ENCODE measurements at regions not wholly inside any gene's neighbourhood (a gene's known extent, or its start where the extent isn't known, plus 50 kb on each side); places are given as distances from the start of the nearest gene placed in this dataset.

DNA sequence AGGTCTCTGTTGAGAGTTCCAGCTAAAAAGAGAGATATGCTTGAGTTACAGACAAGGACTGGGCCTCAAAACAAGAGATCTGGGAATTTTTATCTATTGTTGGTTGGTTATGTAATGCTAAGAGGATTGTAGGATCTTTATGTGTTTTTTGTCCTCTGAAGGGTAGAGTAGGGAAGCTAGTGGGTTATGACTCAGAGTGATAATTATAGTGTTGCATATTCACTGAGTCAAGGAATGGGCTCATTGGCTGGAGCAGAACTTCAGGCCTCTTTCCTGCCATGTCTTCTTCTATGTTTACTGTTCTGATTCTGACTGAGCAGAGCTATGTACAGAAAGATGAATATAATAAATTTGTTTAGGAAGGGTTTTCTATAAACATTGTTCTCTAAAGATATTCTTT lies 66.1 kb upstream of the NOX3 start:
- no peak for DNase-seq (ENCODE audit: low spot score)

DNA sequence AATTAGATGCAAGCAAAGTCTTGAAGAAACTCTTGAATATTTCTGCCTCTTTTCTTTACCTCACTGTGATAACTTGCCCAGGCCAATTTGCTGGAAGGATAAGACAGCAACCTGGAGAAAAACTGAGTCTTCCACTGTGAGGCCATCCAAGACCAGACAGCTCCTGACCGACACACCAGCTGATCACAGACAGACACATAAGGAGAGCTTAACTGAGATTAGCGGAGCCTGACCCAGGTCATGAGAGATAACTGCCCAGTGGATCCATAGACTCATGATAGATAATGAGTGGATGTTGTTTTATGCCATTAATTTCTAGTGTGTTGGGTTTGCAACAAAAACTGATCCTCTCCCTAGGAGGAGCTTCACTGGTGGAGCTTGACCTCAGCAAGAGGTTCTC lies 64.4 kb upstream of the NOX3 start:
- no peak for DNase-seq (ENCODE audit: low spot score)

DNA sequence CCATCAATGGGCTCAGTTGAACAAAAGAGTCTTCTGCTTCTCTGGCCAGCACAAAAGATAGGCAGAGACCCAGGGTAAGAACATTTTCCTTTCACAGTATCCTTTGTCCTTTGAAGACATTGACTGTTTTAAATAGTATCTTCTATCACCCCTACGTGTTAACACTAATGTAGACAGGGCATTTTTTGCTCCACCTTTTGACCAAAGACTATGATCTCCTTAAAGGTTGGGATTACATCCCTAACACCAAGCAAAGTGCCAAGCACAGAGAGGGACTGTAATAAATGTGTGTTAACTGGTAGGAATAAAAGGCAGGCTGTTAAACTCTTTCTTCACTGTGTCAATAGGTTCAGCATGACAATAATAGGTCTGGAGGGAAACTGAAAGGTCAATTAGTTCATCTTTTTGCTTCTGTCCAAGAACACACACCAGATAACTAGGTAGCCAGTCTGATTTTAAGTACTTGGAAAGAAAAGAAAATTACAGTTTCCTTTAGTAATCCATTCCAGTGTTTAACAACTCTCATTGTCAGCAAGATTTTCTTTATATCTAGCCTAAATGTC lies 63.6 kb upstream of the NOX3 start:
- no peak for DNase-seq (ENCODE audit: low spot score)

DNA sequence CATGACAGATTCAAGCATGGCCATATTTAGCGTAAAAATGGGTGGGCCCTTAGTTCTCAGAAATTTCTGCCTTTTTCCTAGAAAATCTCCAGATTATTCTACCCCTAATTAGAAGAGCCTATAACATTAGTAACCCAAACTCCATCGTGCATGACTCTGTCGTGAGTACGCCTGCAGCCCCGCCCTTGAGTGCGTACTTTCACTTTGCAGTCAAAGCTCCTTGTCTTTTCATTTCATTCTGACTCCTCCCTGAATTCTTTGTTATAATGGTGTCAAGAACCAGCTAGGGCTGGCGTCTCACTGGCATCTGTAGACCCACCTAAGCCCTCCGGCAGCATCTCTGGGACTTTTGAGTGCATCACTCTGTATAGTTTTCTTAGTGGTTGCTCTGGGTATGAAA lies 61.7 kb upstream of the NOX3 start:
- no peak for DNase-seq (ENCODE audit: low spot score)

DNA sequence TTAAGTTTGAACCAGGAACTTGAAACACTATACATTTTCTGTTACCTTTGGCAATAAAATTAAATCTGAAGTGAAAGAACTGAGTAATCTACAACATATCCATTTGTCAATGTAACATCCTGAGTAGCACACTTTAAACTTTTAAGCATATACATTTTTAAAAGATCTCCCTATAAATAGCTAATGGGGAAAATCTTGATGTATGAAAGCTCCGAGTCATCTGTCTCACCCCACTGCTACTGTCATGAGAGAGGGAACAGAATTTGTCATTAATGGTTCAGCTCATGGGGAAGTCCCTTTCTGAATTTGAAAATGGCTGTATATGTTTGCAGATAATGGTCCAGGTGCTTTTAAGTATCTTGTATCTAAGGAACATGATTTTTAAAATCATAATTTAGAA lies 55.2 kb upstream of the NOX3 start:
- DNase-seq (ENCODE audit: low spot score): no peak

DNA sequence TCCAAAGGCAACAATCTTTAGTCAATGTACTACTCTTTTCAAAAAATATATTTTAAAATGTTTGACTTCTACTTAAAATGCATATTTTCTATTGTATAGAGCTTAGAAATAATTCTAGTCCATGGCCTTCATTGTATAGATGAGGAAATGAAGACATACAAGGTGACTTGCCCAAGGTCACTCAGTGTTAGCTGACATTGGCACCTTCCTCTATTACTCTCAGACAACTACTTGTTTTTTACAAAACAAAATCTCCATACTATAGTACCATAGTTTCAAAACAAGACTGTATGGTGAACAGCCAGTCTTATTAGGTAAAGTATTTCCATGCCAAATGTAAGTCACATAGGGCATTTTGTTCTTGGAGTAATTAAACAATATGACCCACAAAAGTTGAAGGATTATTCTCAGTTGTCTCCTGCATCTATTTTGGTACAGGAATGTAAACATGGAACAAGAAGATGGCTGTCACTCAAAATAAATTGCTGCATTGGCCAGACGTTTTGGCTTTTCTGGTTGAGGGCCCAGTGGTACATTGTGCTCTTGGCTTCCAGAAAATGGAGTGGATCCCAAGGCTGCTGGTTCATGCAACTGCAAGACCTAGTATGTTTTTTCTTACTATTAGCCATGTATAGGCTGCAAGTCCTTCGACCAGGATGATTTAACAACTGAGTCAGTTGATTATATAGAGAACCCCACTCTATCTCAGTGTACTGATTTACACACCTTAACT lies 54.3 kb upstream of the NOX3 start:
- no peak for DNase-seq (ENCODE audit: low spot score)

DNA sequence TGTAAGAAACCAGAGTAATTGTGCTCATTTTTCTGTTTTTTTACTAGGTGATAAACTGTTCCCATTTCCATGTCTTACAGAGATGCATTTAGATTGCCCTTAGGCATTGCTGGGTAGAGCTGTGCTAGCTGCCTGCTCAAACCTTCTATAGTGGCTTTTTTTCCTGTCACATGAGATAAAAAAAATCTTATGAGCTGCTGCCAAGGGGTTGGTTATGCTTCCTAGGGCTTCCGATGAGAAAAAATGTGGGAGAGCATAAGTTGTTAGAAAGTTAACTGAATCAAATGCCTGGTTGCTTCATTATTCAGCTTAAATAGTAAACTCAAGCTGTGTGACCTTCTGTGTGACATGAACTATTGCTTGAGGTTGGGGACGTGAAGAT lies 50.0 kb upstream of the NOX3 start:
- no peak for DNase-seq (ENCODE audit: low spot score)

Measured in hematopoietic multipotent progenitor cell treated with erythropoietin and hydrocortisone succinate and interleukin-3 and kit ligand, for 15 days (in vitro differentiated cells).